Caco-2 (cell line): ENCODE measurements at regions not wholly inside any gene's neighbourhood (a gene's known extent, or its start where the extent isn't known, plus 50 kb on each side); places are given as distances from the start of the nearest gene placed in this dataset.

ENCODE experiments used
- BruUV-seq: library from RNA; stranded (reverse); fragments of 400-500 nt; replicated peaks from 2 replicates; lab custom pipeline; 2021; lab: Mats Ljungman, UMichigan
- CTCF ChIA-PET: fragments of 300-600 bp; sonication (Branson Sonifier 250); formaldehyde crosslinking; loops from one replicate; lab custom pipeline; 2022; ENCODE audit warnings: antibody characterized with exemption; lab: Charles Lee
- POLR2A ChIA-PET: fragments of 300-600 bp; sonication (Branson Sonifier 250); formaldehyde crosslinking; loops from one replicate; lab custom pipeline; 2022; ENCODE audit warnings: antibody characterized with exemption; lab: Charles Lee
- DNase-seq, 2 experiments: peaks; one replicate each; pipeline versions ENCODE4 v3.0.0 to v3.0.0-alpha.2; 2020 to 2022
- H3K27me3 ChIP-seq: replicated peaks from 2 replicates; pipeline ENCODE4 v1.6.0; 2011; ENCODE audit warnings: low read length; ENCODE audit not compliant: control insufficient read depth, insufficient read depth
- H3K36me3 ChIP-seq: 2 replicates; pipeline ENCODE4 v1.5.1; 2011; ENCODE audit warnings: low read length; ENCODE audit not compliant: control insufficient read depth, insufficient read depth
- H3K4me1 ChIP-seq: fragments of 250-450 bp; sonication (Bioruptor Pico); 2 replicates; pipeline ENCODE4 v1.5.1; 2020; ENCODE audit warnings: mild to moderate bottlenecking
- H3K4me3 ChIP-seq: 2 replicates; pipeline ENCODE4 v1.5.1; 2011; ENCODE audit warnings: low read depth, mild to moderate bottlenecking, control low read depth, low read length
- H3K9me3 ChIP-seq: fragments of 250-450 bp; sonication (Bioruptor Pico); 2 replicates; pipeline ENCODE4 v1.5.1; 2020; ENCODE audit warnings: mild to moderate bottlenecking, moderate library complexity
- H3K27ac Mint-ChIP-seq: one replicate; pipeline ENCODE4 v1.8.0; 2022; ENCODE audit warnings: mixed read lengths; ENCODE audit not compliant: unreplicated experiment
- H3K27me3 Mint-ChIP-seq: one replicate; pipeline ENCODE4 v1.8.0; 2022; ENCODE audit warnings: mixed read lengths; ENCODE audit not compliant: insufficient read depth, unreplicated experiment
- H3K36me3 Mint-ChIP-seq: one replicate; pipeline ENCODE4 v1.8.0; 2022; ENCODE audit warnings: mild to moderate bottlenecking, mixed read lengths; ENCODE audit not compliant: insufficient read depth, unreplicated experiment
- H3K4me1 Mint-ChIP-seq: one replicate; pipeline ENCODE4 v1.8.0; 2022; ENCODE audit warnings: low read depth, mixed read lengths; ENCODE audit not compliant: unreplicated experiment
- H3K4me3 Mint-ChIP-seq: one replicate; pipeline ENCODE4 v1.8.0; 2022; ENCODE audit warnings: mild to moderate bottlenecking, moderate library complexity, mixed read lengths; ENCODE audit not compliant: unreplicated experiment
- H3K9me3 Mint-ChIP-seq: one replicate; pipeline ENCODE4 v1.8.0; 2022; ENCODE audit warnings: mixed read lengths; ENCODE audit not compliant: unreplicated experiment
- intact Hi-C: fragments of 100-400 bp; cut with micrococcal nuclease; formaldehyde crosslinking; loops from one replicate; pipeline ENCODE4 v1.10.0; 2022; ENCODE audit not compliant: unreplicated experiment
- TF ChIP-seq, protein P1 (sequence below), 2 experiments: fragments of 200-600 bp in 1 of 2; IDR thresholded peaks; 1 replicate in 1 of 2; 2 replicates in 1 of 2; pipeline versions ENCODE4 v1.5.1 to v1.8.0; 2011 to 2022; ENCODE audit warnings: antibody characterized with exemption in 1 of 2, control low read depth in 1 of 2, inconsistent platforms in 1 of 2, low read depth in 1 of 2, low read length in 1 of 2, mild to moderate bottlenecking in 1 of 2, moderate library complexity in 1 of 2; ENCODE audit not compliant: insufficient read depth in 1 of 2, severe bottlenecking in 1 of 2, unreplicated experiment in 1 of 2

DNA sequence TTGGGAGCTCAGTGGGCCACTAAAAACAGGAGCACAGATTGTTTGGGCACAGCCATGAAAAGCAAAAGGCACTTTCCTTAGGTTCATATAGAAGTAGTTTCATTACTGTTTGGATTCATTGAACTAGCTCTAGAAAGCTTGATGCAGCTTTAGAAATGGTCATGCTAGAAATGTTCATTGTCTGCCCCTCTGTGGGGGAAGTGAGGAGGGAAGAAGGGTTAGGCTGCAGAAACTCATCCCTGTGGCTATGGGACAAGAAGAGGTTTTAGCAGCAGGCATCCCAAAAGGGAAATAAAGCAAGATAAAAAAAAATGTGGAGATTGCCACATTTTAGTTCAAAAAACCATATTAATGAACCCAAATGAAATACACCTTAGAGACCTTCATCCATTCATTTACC lies 359.6 kb upstream of the PTBP2 start:
- no peaks in the 10 kb centered on the region for H3K9me3 ChIP-seq
- no peaks in the 10 kb centered on the region for H3K36me3 ChIP-seq
- H3K27me3 Mint-ChIP-seq = no peaks in the 10 kb centered on the region
- no peaks in the 10 kb centered on the region for H3K9me3 Mint-ChIP-seq
- BruUV-seq = no TSS peak
- H3K27ac Mint-ChIP-seq = no peak overlapping the region
- intact Hi-C loops = no loop called here
- ChIA-PET POLR2A (no interaction called here), CTCF (no interaction called here)
- no peaks in the 10 kb centered on the region for H3K4me1 ChIP-seq
- H3K36me3 Mint-ChIP-seq = no peaks in the 10 kb centered on the region
- H3K4me1 Mint-ChIP-seq = no peaks in the 10 kb centered on the region
- no peak overlapping the region for H3K4me3 Mint-ChIP-seq
- H3K4me3 ChIP-seq = no peak overlapping the region
- TF ChIP-seq, protein P1, sequence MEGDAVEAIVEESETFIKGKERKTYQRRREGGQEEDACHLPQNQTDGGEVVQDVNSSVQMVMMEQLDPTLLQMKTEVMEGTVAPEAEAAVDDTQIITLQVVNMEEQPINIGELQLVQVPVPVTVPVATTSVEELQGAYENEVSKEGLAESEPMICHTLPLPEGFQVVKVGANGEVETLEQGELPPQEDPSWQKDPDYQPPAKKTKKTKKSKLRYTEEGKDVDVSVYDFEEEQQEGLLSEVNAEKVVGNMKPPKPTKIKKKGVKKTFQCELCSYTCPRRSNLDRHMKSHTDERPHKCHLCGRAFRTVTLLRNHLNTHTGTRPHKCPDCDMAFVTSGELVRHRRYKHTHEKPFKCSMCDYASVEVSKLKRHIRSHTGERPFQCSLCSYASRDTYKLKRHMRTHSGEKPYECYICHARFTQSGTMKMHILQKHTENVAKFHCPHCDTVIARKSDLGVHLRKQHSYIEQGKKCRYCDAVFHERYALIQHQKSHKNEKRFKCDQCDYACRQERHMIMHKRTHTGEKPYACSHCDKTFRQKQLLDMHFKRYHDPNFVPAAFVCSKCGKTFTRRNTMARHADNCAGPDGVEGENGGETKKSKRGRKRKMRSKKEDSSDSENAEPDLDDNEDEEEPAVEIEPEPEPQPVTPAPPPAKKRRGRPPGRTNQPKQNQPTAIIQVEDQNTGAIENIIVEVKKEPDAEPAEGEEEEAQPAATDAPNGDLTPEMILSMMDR (IDR thresholded peaks at IDR 0.05; ENCODE audit: insufficient read depth in 1 of 2, low read depth in 1 of 2, low read length in 1 of 2, severe bottlenecking in 1 of 2, unreplicated experiment in 1 of 2) = no peak
- no peak for DNase-seq
- no peaks in the 10 kb centered on the region for H3K27me3 ChIP-seq

DNA sequence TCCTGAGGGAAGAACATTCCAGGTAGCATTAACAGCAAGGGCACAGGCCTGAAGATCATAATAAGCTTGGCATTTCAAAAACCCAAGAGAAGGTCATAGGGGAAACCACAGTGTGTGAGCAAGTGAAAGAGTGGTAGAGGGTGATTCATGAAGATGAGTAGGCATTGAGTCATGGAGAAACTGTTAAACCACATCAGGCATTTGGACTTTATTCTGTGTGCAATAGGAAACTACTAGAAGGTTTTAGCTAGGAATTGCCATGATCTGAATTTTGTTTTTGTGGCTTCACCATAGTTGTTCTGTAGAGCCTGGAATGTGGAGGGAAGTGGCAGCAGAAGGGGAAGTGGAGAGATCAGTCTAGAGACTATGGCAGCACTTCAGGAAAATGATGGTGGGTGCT lies 359.0 kb upstream of the PTBP2 start:
- no peaks in the 10 kb centered on the region for H3K9me3 ChIP-seq
- POLR2A ChIA-PET = no interaction called here
- TF ChIP-seq, protein P1 (IDR thresholded peaks at IDR 0.05; ENCODE audit: insufficient read depth in 1 of 2, low read depth in 1 of 2, low read length in 1 of 2, severe bottlenecking in 1 of 2, unreplicated experiment in 1 of 2) = no peak
- CTCF ChIA-PET = no interaction called here
- H3K27me3 ChIP-seq = no peaks in the 10 kb centered on the region
- no peaks in the 10 kb centered on the region for H3K4me1 ChIP-seq
- no peak overlapping the region for H3K4me3 ChIP-seq
- no peaks in the 10 kb centered on the region for H3K9me3 Mint-ChIP-seq
- no peaks in the 10 kb centered on the region for H3K4me1 Mint-ChIP-seq
- no peak overlapping the region for H3K27ac Mint-ChIP-seq
- H3K36me3 ChIP-seq = no peaks in the 10 kb centered on the region
- no peaks in the 10 kb centered on the region for H3K27me3 Mint-ChIP-seq
- DNase-seq = no peak
- intact Hi-C loops = no loop called here
- no peaks in the 10 kb centered on the region for H3K36me3 Mint-ChIP-seq
- no peak overlapping the region for H3K4me3 Mint-ChIP-seq
- BruUV-seq = no TSS peak

DNA sequence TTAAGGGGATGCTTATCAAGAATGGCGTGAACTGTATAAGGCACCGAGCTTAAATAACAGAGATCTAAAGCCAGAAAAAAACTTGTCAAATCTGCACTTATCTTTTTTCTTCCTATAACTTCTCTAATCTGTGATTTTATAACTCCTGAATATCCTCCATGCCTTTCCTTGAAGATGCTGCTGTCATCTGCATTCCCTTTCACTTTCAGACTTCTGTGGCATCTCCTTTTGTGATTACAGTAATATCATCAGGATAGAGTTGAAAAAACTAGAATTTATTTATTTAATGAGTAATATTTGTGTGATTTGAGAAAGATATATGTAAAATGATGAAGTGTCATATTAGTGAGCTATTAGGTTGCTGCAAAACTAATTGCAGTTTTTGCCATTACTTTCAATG lies 357.8 kb upstream of the PTBP2 start:
- H3K4me1 Mint-ChIP-seq = no peaks in the 10 kb centered on the region
- H3K27me3 ChIP-seq = no peaks in the 10 kb centered on the region
- H3K4me3 ChIP-seq = no peak overlapping the region
- ChIA-PET POLR2A (no interaction called here), CTCF (no interaction called here)
- no peak overlapping the region for H3K4me3 Mint-ChIP-seq
- no peaks in the 10 kb centered on the region for H3K9me3 Mint-ChIP-seq
- TF ChIP-seq, protein P1 (IDR thresholded peaks at IDR 0.05; ENCODE audit: insufficient read depth in 1 of 2, low read depth in 1 of 2, low read length in 1 of 2, severe bottlenecking in 1 of 2, unreplicated experiment in 1 of 2) = no peak
- BruUV-seq = no TSS peak
- H3K27ac Mint-ChIP-seq = no peak overlapping the region
- DNase-seq = no peak
- H3K36me3 Mint-ChIP-seq = no peaks in the 10 kb centered on the region
- H3K27me3 Mint-ChIP-seq = no peaks in the 10 kb centered on the region
- no peaks in the 10 kb centered on the region for H3K36me3 ChIP-seq
- intact Hi-C loops = no loop called here
- no peaks in the 10 kb centered on the region for H3K9me3 ChIP-seq
- no peaks in the 10 kb centered on the region for H3K4me1 ChIP-seq
